ENCODE measurements at regions not wholly inside any gene's neighbourhood (a gene's known extent, or its start where the extent isn't known, plus 50 kb on each side); places are given as distances from the start of the nearest gene placed in this dataset.
"Not testable (repeated sequence)": the region's sequence is repeated elsewhere in the genome, so short reads cannot be mapped to it uniquely, and the experiment has no call there.

GRCh38 chr3:186444974-186445373 lies 82.9 kb upstream of the DGKG start:
- Mint-ChIP-seq H3K4me3 (no peak overlapping the region), H3K36me3 (ENCODE audit: low read depth) (no peaks in the 10 kb centered on the region), H3K27me3 (ENCODE audit: insufficient read depth) (peaks cover 12% of the 10 kb centered on the region), H3K9me3 (no peaks in the 10 kb centered on the region), H3K4me1 (ENCODE audit: low read depth) (no peaks in the 10 kb centered on the region), H3K27ac (no peak overlapping the region)
- intact Hi-C loops (cut with micrococcal nuclease): no loop called here
- DNase-seq (ENCODE audit: low spot score): no peak

GRCh38 chr3:186444288-186444687 lies 82.3 kb upstream of the DGKG start:
- no peak for DNase-seq (ENCODE audit: low spot score)
- intact Hi-C loops (cut with micrococcal nuclease): no loop called here
- Mint-ChIP-seq H3K9me3 (no peaks in the 10 kb centered on the region), H3K36me3 (ENCODE audit: low read depth) (no peaks in the 10 kb centered on the region), H3K4me1 (ENCODE audit: low read depth) (no peaks in the 10 kb centered on the region), H3K27me3 (ENCODE audit: insufficient read depth) (peaks cover 12% of the 10 kb centered on the region), H3K4me3 (no peak overlapping the region), H3K27ac (no peak overlapping the region)

GRCh38 chr3:186442979-186443378 lies 80.9 kb upstream of the DGKG start:
- intact Hi-C loops (cut with micrococcal nuclease); H3K27ac Mint-ChIP-seq; H3K4me1 Mint-ChIP-seq (ENCODE audit: low read depth); H3K36me3 Mint-ChIP-seq (ENCODE audit: low read depth); H3K4me3 Mint-ChIP-seq; H3K9me3 Mint-ChIP-seq; DNase-seq (ENCODE audit: low spot score): not testable (repeated sequence)
- peaks cover 11% of the 10 kb centered on the region for H3K27me3 Mint-ChIP-seq (ENCODE audit: insufficient read depth)

GRCh38 chr3:186442162-186442561 lies 80.1 kb upstream of the DGKG start:
- Mint-ChIP-seq H3K9me3 (no peaks in the 10 kb centered on the region), H3K27me3 (ENCODE audit: insufficient read depth) (peaks cover 9% of the 10 kb centered on the region), H3K36me3 (ENCODE audit: low read depth) (no peaks in the 10 kb centered on the region), H3K4me1 (ENCODE audit: low read depth) (no peaks in the 10 kb centered on the region), H3K27ac (no peak overlapping the region), H3K4me3 (no peak overlapping the region)
- no peak for DNase-seq (ENCODE audit: low spot score)
- intact Hi-C loops (cut with micrococcal nuclease): no loop called here

GRCh38 chr3:186440891-186441290 lies 78.9 kb upstream of the DGKG start:
- Mint-ChIP-seq H3K4me3 (no peak overlapping the region), H3K27ac (no peak overlapping the region), H3K27me3 (ENCODE audit: insufficient read depth) (peaks cover 7% of the 10 kb centered on the region), H3K9me3 (no peaks in the 10 kb centered on the region), H3K36me3 (ENCODE audit: low read depth) (no peaks in the 10 kb centered on the region), H3K4me1 (ENCODE audit: low read depth) (no peaks in the 10 kb centered on the region)
- intact Hi-C loops (cut with micrococcal nuclease): no loop called here
- DNase-seq (ENCODE audit: low spot score): no peak

GRCh38 chr3:186439725-186440124 lies 77.7 kb upstream of the DGKG start:
- Mint-ChIP-seq H3K4me3 (no peak overlapping the region), H3K27ac (no peak overlapping the region), H3K36me3 (ENCODE audit: low read depth) (no peaks in the 10 kb centered on the region), H3K9me3 (no peaks in the 10 kb centered on the region), H3K27me3 (ENCODE audit: insufficient read depth) (peaks cover 4% of the 10 kb centered on the region), H3K4me1 (ENCODE audit: low read depth) (no peaks in the 10 kb centered on the region)
- intact Hi-C loops (cut with micrococcal nuclease): no loop called here
- no peak for DNase-seq (ENCODE audit: low spot score)

- H3K9me3 Mint-ChIP-seq; H3K4me3 Mint-ChIP-seq; H3K4me1 Mint-ChIP-seq (ENCODE audit: low read depth); H3K27ac Mint-ChIP-seq; H3K36me3 Mint-ChIP-seq (ENCODE audit: low read depth); DNase-seq (ENCODE audit: low spot score); H3K27me3 Mint-ChIP-seq (ENCODE audit: insufficient read depth); intact Hi-C loops (cut with micrococcal nuclease): not testable (repeated sequence)
Measured at GRCh38 chr3:186435332-186435731, 73.3 kb upstream of the DGKG start.

- no peaks in the 10 kb centered on the region for H3K36me3 Mint-ChIP-seq (ENCODE audit: low read depth)
- no peak overlapping the region for H3K27ac Mint-ChIP-seq
- no peaks in the 10 kb centered on the region for H3K9me3 Mint-ChIP-seq
- intact Hi-C loops (cut with micrococcal nuclease): no loop called here
- no peak overlapping the region for H3K4me3 Mint-ChIP-seq
- no peaks in the 10 kb centered on the region for H3K4me1 Mint-ChIP-seq (ENCODE audit: low read depth)
- peaks cover 11% of the 10 kb centered on the region for H3K27me3 Mint-ChIP-seq (ENCODE audit: insufficient read depth)
- DNase-seq (ENCODE audit: low spot score): no peak
Measured at GRCh38 chr3:186432944-186433732, 71.1 kb upstream of the DGKG start.

- Mint-ChIP-seq H3K4me3 (no peak overlapping the region), H3K4me1 (ENCODE audit: low read depth) (no peaks in the 10 kb centered on the region), H3K9me3 (no peaks in the 10 kb centered on the region), H3K27ac (no peak overlapping the region), H3K27me3 (ENCODE audit: insufficient read depth) (peaks cover 11% of the 10 kb centered on the region), H3K36me3 (ENCODE audit: low read depth) (no peaks in the 10 kb centered on the region)
- DNase-seq (ENCODE audit: low spot score): no peak
- intact Hi-C loops (cut with micrococcal nuclease): no loop called here
Measured at GRCh38 chr3:186432189-186432588, 70.2 kb upstream of the DGKG start.

- no peaks in the 10 kb centered on the region for H3K9me3 Mint-ChIP-seq
- H3K4me3 Mint-ChIP-seq: no peak overlapping the region
- intact Hi-C loops (cut with micrococcal nuclease): no loop called here
Measured at GRCh38 chr3:186427627-186428281, 65.7 kb upstream of the DGKG start.

GRCh38 chr3:186425788-186426730 lies 64.0 kb upstream of the DGKG start:
- Mint-ChIP-seq H3K36me3 (ENCODE audit: low read depth) (no peaks in the 10 kb centered on the region), H3K27me3 (ENCODE audit: insufficient read depth) (peaks cover 9% of the 10 kb centered on the region), H3K27ac (no peak overlapping the region), H3K9me3 (no peaks in the 10 kb centered on the region), H3K4me3 (no peak overlapping the region), H3K4me1 (ENCODE audit: low read depth) (no peaks in the 10 kb centered on the region)
- DNase-seq (ENCODE audit: low spot score): no peak
- intact Hi-C loops (cut with micrococcal nuclease): no loop called here

More at GRCh38 chr3:186427627-186428281, 65.7 kb upstream of the DGKG start:
- Mint-ChIP-seq H3K4me1 (ENCODE audit: low read depth) (no peaks in the 10 kb centered on the region), H3K36me3 (ENCODE audit: low read depth) (no peaks in the 10 kb centered on the region), H3K27ac (no peak overlapping the region), H3K27me3 (ENCODE audit: insufficient read depth) (peaks cover 11% of the 10 kb centered on the region)
- DNase-seq (ENCODE audit: low spot score): no peak

GRCh38 chr3:186421946-186422345 lies 59.9 kb upstream of the DGKG start:
- Mint-ChIP-seq H3K9me3 (peaks cover 2% of the 10 kb centered on the region), H3K27ac (no peak overlapping the region), H3K4me3 (no peak overlapping the region), H3K27me3 (ENCODE audit: insufficient read depth) (peaks cover 7% of the 10 kb centered on the region), H3K36me3 (ENCODE audit: low read depth) (no peaks in the 10 kb centered on the region), H3K4me1 (ENCODE audit: low read depth) (peaks cover 4% of the 10 kb centered on the region)
- intact Hi-C loops (cut with micrococcal nuclease): no loop called here
- no peak for DNase-seq (ENCODE audit: low spot score)

- Mint-ChIP-seq H3K27me3 (ENCODE audit: insufficient read depth) (peaks cover 2% of the 10 kb centered on the region), H3K9me3 (peaks cover 4% of the 10 kb centered on the region), H3K27ac (no peak overlapping the region), H3K4me1 (ENCODE audit: low read depth) (peaks cover 19% of the 10 kb centered on the region), H3K36me3 (ENCODE audit: low read depth) (no peaks in the 10 kb centered on the region), H3K4me3 (no peak overlapping the region)
- DNase-seq (ENCODE audit: low spot score): no peak
- intact Hi-C loops (cut with micrococcal nuclease): no loop called here
Measured at GRCh38 chr3:186418671-186419145, 56.7 kb upstream of the DGKG start.
